ENCODE measurements at regions not wholly inside any gene's neighbourhood (a gene's known extent, or its start where the extent isn't known, plus 50 kb on each side); places are given as distances from the start of the nearest gene placed in this dataset.

DNA sequence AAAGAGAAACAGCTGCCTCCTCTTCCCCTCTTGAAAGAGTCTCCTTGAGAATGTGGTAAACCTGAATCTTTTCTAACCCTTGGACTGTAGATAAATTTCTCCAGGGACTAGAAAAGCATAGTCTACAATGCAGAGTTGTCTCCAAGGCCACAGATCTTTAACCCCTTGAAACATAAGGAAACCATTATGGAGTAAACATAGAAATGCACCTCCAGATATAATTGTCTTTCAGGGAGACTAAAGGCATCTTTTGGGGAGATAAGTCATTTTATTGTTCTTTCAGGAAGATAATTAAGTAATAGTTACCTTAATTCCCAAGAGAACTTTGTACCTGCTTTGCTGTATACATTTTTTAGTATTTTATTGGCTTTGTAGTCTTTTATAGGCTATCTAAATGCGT is 373.6 kb upstream of the GRIA1 start:
- Histone ChIP-seq H3K9ac (ENCODE audit: low read length) (no peak overlapping the region), H3K4me2 (ENCODE audit: low read length) (no peak overlapping the region), H2AFZ (ENCODE audit: low read depth, low read length) (no peak overlapping the region), H3K27ac (ENCODE audit: low read depth, low read length) (no peak overlapping the region), H3K4me1 (ENCODE audit: insufficient read depth, low read length) (no peaks in the 10 kb centered on the region), H3K27me3 (ENCODE audit: insufficient read depth, low read length) (no peaks in the 10 kb centered on the region), H3K9me3 (ENCODE audit: insufficient read depth, low read depth, low read length) (no peaks in the 10 kb centered on the region), H4K20me1 (ENCODE audit: insufficient read depth, low read length) (no peaks in the 10 kb centered on the region), H3K4me3 (ENCODE audit: insufficient read depth, low read depth, low read length) (no peak overlapping the region), H3K36me3 (ENCODE audit: insufficient read depth, low read length) (no peaks in the 10 kb centered on the region), H3K79me2 (ENCODE audit: insufficient read depth, low read length) (no peaks in the 10 kb centered on the region)
- no peak overlapping the region for H3K4me3 Mint-ChIP-seq (ENCODE audit: unreplicated experiment)
- H3K4me1 Mint-ChIP-seq (ENCODE audit: low read depth, unreplicated experiment): no peaks in the 10 kb centered on the region
- TF ChIP-seq CTCF (IDR thresholded peaks at IDR 0.05; ENCODE audit: insufficient read depth, low read depth, low read length) (no peak), EZH2 (IDR thresholded peaks at IDR 0.05; ENCODE audit: insufficient read depth, low read length) (no peak)
- no peak overlapping the region for H3K27ac Mint-ChIP-seq (ENCODE audit: unreplicated experiment)
- H3K27me3 Mint-ChIP-seq (ENCODE audit: low read depth, unreplicated experiment): no peaks in the 10 kb centered on the region
- FAIRE-seq (no peak), DNase-seq (ENCODE audit: low read depth) (no peak)
- H3K36me3 Mint-ChIP-seq (ENCODE audit: low read depth, unreplicated experiment): no peaks in the 10 kb centered on the region
- H3K9me3 Mint-ChIP-seq (ENCODE audit: unreplicated experiment): no peaks in the 10 kb centered on the region

GRCh38 chr5:153118018-153118417 is 372.5 kb upstream of the GRIA1 start:
- Mint-ChIP-seq H3K4me3 (ENCODE audit: unreplicated experiment) (no peak overlapping the region), H3K36me3 (ENCODE audit: low read depth, unreplicated experiment) (no peaks in the 10 kb centered on the region), H3K4me1 (ENCODE audit: low read depth, unreplicated experiment) (no peaks in the 10 kb centered on the region), H3K9me3 (ENCODE audit: unreplicated experiment) (no peaks in the 10 kb centered on the region), H3K27me3 (ENCODE audit: low read depth, unreplicated experiment) (no peaks in the 10 kb centered on the region), H3K27ac (ENCODE audit: unreplicated experiment) (no peak overlapping the region)
- DNase-seq (ENCODE audit: low read depth) (no peak), FAIRE-seq (no peak)
- Histone ChIP-seq H3K9ac (ENCODE audit: low read length) (no peak overlapping the region), H3K27ac (ENCODE audit: low read depth, low read length) (no peak overlapping the region), H3K4me2 (ENCODE audit: low read length) (no peak overlapping the region), H3K36me3 (ENCODE audit: insufficient read depth, low read length) (no peaks in the 10 kb centered on the region), H3K4me1 (ENCODE audit: insufficient read depth, low read length) (no peaks in the 10 kb centered on the region), H3K9me3 (ENCODE audit: insufficient read depth, low read depth, low read length) (no peaks in the 10 kb centered on the region), H3K4me3 (ENCODE audit: insufficient read depth, low read depth, low read length) (no peak overlapping the region), H3K79me2 (ENCODE audit: insufficient read depth, low read length) (no peaks in the 10 kb centered on the region), H2AFZ (ENCODE audit: low read depth, low read length) (no peak overlapping the region), H3K27me3 (ENCODE audit: insufficient read depth, low read length) (no peaks in the 10 kb centered on the region), H4K20me1 (ENCODE audit: insufficient read depth, low read length) (no peaks in the 10 kb centered on the region)
- TF ChIP-seq EZH2 (IDR thresholded peaks at IDR 0.05; ENCODE audit: insufficient read depth, low read length): no peak
- no peak for TF ChIP-seq CTCF (IDR thresholded peaks at IDR 0.05; ENCODE audit: insufficient read depth, low read depth, low read length)

DNA sequence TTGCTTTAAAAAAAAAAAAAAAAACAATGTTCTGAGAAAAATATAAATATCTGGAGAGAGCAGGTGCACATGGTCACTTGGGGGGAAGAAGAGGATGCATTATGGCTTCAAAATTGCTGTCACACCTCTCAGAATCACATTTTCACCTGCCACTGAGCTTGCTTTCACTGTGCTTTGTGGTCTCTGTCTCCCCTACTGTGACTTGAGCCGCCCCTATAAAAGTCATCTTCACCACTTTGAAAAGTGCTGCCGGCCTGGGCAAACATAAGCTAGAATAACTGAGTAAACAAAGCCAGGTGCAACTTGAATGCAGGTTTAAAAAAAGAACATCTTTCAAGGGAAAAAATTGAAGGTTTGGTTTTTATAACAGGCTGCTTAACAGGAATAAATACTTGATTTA is 368.1 kb upstream of the GRIA1 start:
- Histone ChIP-seq H3K4me2 (ENCODE audit: low read length) (no peak overlapping the region), H3K4me1 (ENCODE audit: insufficient read depth, low read length) (no peaks in the 10 kb centered on the region), H3K36me3 (ENCODE audit: insufficient read depth, low read length) (no peaks in the 10 kb centered on the region), H3K4me3 (ENCODE audit: insufficient read depth, low read depth, low read length) (no peak overlapping the region), H3K27me3 (ENCODE audit: insufficient read depth, low read length) (no peaks in the 10 kb centered on the region), H3K27ac (ENCODE audit: low read depth, low read length) (no peak overlapping the region), H4K20me1 (ENCODE audit: insufficient read depth, low read length) (no peaks in the 10 kb centered on the region), H3K9ac (ENCODE audit: low read length) (no peak overlapping the region), H2AFZ (ENCODE audit: low read depth, low read length) (no peak overlapping the region), H3K79me2 (ENCODE audit: insufficient read depth, low read length) (no peaks in the 10 kb centered on the region), H3K9me3 (ENCODE audit: insufficient read depth, low read depth, low read length) (no peaks in the 10 kb centered on the region)
- TF ChIP-seq EZH2 (IDR thresholded peaks at IDR 0.05; ENCODE audit: insufficient read depth, low read length) (no peak), CTCF (IDR thresholded peaks at IDR 0.05; ENCODE audit: insufficient read depth, low read depth, low read length) (no peak)
- no peaks in the 10 kb centered on the region for H3K4me1 Mint-ChIP-seq (ENCODE audit: low read depth, unreplicated experiment)
- no peak for FAIRE-seq
- no peaks in the 10 kb centered on the region for H3K9me3 Mint-ChIP-seq (ENCODE audit: unreplicated experiment)
- H3K4me3 Mint-ChIP-seq (ENCODE audit: unreplicated experiment): no peak overlapping the region
- no peak overlapping the region for H3K27ac Mint-ChIP-seq (ENCODE audit: unreplicated experiment)
- no peak for DNase-seq (ENCODE audit: low read depth)
- H3K36me3 Mint-ChIP-seq (ENCODE audit: low read depth, unreplicated experiment): no peaks in the 10 kb centered on the region
- H3K27me3 Mint-ChIP-seq (ENCODE audit: low read depth, unreplicated experiment): no peaks in the 10 kb centered on the region

Measured in astrocyte (in vitro differentiated cells and primary cell).